ENCODE measurements at regions not wholly inside any gene's neighbourhood (a gene's known extent, or its start where the extent isn't known, plus 50 kb on each side); places are given as distances from the start of the nearest gene placed in this dataset.

DNA sequence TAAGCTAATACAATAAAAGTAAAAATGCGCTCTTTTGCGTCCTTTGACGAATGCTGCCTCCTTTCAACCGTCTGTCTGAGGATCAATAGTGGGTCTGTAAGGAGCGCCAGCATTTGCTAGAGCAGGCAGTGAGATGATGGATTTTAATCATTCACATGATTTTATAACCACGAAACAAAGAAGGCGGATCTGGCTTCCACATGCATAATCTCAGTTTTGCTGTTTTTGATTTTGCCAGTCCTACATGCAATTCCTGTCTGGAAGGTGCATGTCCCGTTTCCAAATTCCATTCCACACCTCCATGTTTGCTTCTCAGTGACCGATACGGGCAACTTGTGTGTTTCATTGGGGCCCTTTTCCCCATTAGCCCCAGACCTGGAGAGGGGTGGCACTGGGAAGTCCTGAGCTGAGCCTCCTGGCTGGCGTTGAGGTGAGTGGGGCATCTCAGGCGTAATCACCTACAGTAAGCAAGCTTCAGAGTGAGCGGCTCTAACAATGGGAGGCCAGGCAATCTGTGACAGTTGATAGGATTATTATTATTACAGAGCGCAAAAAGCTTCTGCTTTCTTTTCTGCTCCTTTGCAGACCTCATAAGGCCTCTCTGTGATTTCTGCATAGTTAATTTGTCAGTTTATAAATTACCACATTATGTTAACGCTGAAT, 405.4 kb downstream of the ZSWIM6 start (continued):
- no peak for TF ChIP-seq ASH2L (IDR thresholded peaks at IDR 0.05; ENCODE audit: low read length)
- no peak for TF ChIP-seq CREB1 (IDR thresholded peaks at IDR 0.05)
- TF ChIP-seq JUND (IDR thresholded peaks at IDR 0.05; ENCODE audit: low read length): no peak
- TF ChIP-seq, protein P1, sequence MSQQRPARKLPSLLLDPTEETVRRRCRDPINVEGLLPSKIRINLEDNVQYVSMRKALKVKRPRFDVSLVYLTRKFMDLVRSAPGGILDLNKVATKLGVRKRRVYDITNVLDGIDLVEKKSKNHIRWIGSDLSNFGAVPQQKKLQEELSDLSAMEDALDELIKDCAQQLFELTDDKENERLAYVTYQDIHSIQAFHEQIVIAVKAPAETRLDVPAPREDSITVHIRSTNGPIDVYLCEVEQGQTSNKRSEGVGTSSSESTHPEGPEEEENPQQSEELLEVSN (IDR thresholded peaks at IDR 0.05): no peak
